ENCODE measurements at regions not wholly inside any gene's neighbourhood (a gene's known extent, or its start where the extent isn't known, plus 50 kb on each side); places are given as distances from the start of the nearest gene placed in this dataset.

DNA sequence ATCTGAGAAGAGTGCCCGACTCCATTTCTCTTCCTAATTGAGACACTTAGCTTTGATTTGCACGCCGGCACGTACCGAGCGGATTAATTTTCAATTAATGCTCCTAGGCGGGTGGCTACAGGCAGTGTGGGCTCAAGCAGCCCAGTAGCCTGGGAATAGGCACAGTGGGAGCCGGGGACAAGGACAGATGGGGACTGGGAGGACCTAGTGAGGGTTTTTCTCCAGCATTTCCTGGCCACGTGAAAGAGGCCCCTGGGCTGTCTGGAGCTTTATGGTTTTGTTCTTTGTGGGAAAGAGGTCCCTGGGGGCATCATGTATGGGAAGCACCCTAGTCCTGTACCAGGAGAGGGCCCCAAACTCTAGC lies 78.6 kb upstream of the CSF3R start:
- H3K9me3 ChIP-seq (ENCODE audit: control insufficient read depth, low read length), result no peaks in the 10 kb centered on the region
- H3K4me3 ChIP-seq (ENCODE audit: insufficient read depth, low read depth, low read length), result no peak overlapping the region
- H3K27ac ChIP-seq (ENCODE audit: insufficient read depth, low read depth, low read length, poor library complexity, severe bottlenecking), result no peak overlapping the region
- WGBS, 2 experiments, result 94 to 95% methylated on average over 9 of the region's 9 CpGs
- no peaks in the 10 kb centered on the region for H3K27me3 ChIP-seq (ENCODE audit: control insufficient read depth, insufficient read depth, low read length, poor library complexity, severe bottlenecking)
- H3K36me3 ChIP-seq (ENCODE audit: control insufficient read depth, insufficient read depth, low read length), result no peaks in the 10 kb centered on the region
- H3K4me1 ChIP-seq (ENCODE audit: control insufficient read depth, insufficient read depth, low read length), result no peaks in the 10 kb centered on the region

DNA sequence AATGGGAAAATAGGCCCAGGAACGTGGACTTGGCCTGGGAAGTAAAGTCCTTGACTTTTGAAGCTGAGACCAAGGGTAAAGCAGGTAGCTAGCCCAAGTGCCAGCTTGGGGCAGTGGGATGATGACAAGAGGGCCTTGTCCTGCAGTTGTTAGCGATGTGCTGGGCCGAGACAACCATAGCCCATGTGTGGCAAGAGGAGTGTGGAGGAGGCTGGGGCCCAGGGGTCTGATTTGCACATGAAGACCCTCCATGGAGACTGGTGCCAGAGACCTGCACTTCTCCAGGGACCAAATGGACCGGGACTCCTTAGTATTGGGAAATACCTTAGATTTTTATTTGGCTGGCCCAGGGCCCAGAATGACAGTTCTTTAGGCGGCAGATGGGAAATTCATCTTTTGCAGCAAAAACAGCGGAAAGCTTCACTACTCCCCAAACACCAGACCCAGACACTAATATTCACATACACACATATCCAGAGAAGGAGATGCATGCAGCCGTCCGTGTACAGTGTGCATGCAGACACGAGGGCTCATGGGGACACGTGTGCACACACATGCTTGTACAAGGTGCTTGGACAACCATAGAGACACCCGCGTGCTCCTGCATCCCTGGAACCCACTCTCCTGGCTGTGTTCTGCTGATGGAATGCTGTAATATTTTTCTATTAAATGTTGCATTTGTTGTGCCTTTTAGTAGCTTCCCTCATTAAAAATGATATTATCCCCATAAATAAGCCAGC lies 78.1 kb upstream of the CSF3R start:
- H3K4me1 ChIP-seq (ENCODE audit: control insufficient read depth, insufficient read depth, low read length), result no peaks in the 10 kb centered on the region
- WGBS, 2 experiments, result 93 to 95% methylated on average over 12 of the region's 12 CpGs
- no peak overlapping the region for H3K4me3 ChIP-seq (ENCODE audit: insufficient read depth, low read depth, low read length)
- H3K27me3 ChIP-seq (ENCODE audit: control insufficient read depth, insufficient read depth, low read length, poor library complexity, severe bottlenecking), result no peaks in the 10 kb centered on the region
- no peaks in the 10 kb centered on the region for H3K9me3 ChIP-seq (ENCODE audit: control insufficient read depth, low read length)
- H3K27ac ChIP-seq (ENCODE audit: insufficient read depth, low read depth, low read length, poor library complexity, severe bottlenecking), result no peak overlapping the region
- H3K36me3 ChIP-seq (ENCODE audit: control insufficient read depth, insufficient read depth, low read length), result no peaks in the 10 kb centered on the region

DNA sequence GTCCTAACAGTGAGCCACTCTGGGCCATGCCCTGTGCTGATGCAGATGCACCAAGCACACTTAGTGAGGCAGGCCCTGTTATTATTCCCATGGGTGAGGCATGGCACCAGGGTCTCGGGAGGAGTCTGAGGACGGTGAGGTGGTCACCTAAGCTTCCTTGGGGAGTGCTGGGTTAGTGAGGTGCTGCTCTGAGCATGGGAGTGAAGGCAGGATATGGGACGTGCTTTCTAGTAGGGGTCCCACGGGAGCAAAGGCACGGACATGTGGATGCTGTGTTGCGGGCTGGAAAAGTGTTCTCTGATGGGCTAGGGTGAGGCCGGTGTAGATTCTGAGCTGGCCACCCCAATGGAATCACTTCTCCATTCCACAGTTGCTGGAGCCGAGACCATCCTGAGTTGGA lies 77.5 kb upstream of the CSF3R start:
- no peaks in the 10 kb centered on the region for H3K9me3 ChIP-seq (ENCODE audit: control insufficient read depth, low read length)
- no peaks in the 10 kb centered on the region for H3K4me1 ChIP-seq (ENCODE audit: control insufficient read depth, insufficient read depth, low read length)
- no peaks in the 10 kb centered on the region for H3K27me3 ChIP-seq (ENCODE audit: control insufficient read depth, insufficient read depth, low read length, poor library complexity, severe bottlenecking)
- WGBS, 2 experiments, result 93 to 95% methylated on average over 8 of the region's 8 CpGs
- no peak overlapping the region for H3K27ac ChIP-seq (ENCODE audit: insufficient read depth, low read depth, low read length, poor library complexity, severe bottlenecking)
- H3K4me3 ChIP-seq (ENCODE audit: insufficient read depth, low read depth, low read length), result no peak overlapping the region
- H3K36me3 ChIP-seq (ENCODE audit: control insufficient read depth, insufficient read depth, low read length), result no peaks in the 10 kb centered on the region

DNA sequence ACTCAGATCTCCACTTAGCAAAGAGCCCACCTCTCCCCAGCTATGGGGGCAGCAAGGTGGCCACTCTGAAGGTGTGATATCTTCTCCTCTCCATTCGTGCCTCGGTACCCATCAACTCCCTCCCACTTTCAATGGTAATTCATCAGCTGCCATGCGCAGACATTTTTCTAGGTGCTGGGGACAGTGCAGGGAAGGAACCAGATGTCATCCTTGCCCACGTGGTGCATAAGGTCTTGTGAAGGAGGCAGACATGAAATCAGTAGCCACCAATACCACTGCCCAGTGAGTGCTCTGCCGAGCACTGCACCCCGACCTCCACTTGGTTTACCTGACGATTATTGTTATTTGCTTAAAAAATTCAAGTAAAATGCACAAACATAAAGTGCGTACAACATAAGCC lies 76.3 kb upstream of the CSF3R start:
- H3K4me1 ChIP-seq (ENCODE audit: control insufficient read depth, insufficient read depth, low read length), result no peaks in the 10 kb centered on the region
- no peaks in the 10 kb centered on the region for H3K36me3 ChIP-seq (ENCODE audit: control insufficient read depth, insufficient read depth, low read length)
- WGBS, 2 experiments, result 85 to 87% methylated on average over 8 of the region's 8 CpGs
- H3K4me3 ChIP-seq (ENCODE audit: insufficient read depth, low read depth, low read length), result no peak overlapping the region
- no peak overlapping the region for H3K27ac ChIP-seq (ENCODE audit: insufficient read depth, low read depth, low read length, poor library complexity, severe bottlenecking)
- no peaks in the 10 kb centered on the region for H3K27me3 ChIP-seq (ENCODE audit: control insufficient read depth, insufficient read depth, low read length, poor library complexity, severe bottlenecking)
- no peaks in the 10 kb centered on the region for H3K9me3 ChIP-seq (ENCODE audit: control insufficient read depth, low read length)

DNA sequence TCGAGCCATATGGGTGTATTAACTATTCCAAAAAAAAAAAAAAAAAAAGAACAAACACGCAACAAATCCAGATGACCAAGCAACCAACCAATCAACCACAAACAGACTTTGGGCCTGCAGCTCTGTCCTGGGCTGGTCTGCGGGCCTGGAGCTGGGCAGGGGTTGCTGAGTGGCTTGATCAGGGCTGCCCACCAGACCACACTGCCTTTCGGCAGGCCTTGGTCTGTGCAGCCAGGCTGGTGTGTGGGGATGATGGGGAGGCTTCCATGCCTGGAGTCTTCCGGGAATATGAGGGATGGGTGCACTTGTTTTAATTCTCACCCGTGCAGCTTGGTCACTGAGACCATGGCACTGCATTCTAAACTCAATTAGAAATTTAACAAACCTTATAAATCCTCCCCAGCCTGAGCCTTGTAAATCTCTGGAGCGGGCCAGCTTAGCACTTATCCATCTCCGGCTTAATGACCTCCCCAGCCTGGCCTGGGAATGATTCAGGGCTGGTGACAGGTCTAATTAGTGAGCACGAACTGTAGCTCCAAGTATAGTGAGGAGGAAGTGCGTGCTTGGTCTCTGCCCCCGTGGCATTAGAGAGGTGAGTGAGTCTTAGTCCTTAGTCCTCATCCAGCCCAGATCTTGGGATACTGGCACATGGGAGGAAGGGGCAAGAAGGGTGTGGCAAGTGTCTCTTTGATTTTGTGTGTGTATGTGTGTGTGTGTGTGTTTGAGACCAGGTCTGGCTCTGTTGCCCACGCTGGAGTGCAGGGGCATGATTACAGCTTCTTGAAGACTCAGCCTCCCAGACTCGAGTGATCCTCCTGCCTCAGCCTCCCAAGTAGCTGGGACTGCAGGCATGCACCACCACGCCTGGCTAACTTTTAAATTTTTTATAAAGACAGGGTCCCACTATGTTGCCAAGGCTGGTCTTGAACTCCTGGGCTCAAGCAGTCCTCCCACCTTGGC lies 74.6 kb upstream of the CSF3R start:
- Histone ChIP-seq H3K36me3 (ENCODE audit: control insufficient read depth, insufficient read depth, low read length) (no peaks in the 10 kb centered on the region), H3K4me1 (ENCODE audit: control insufficient read depth, insufficient read depth, low read length) (no peaks in the 10 kb centered on the region), H3K4me3 (ENCODE audit: insufficient read depth, low read depth, low read length) (no peak overlapping the region), H3K9me3 (ENCODE audit: control insufficient read depth, low read length) (no peaks in the 10 kb centered on the region), H3K27ac (ENCODE audit: insufficient read depth, low read depth, low read length, poor library complexity, severe bottlenecking) (no peak overlapping the region), H3K27me3 (ENCODE audit: control insufficient read depth, insufficient read depth, low read length, poor library complexity, severe bottlenecking) (peaks cover 12% of the 10 kb centered on the region)
- 84 to 87% methylated on average over 12 to 14 of the region's 14 CpGs for WGBS, 2 experiments

DNA sequence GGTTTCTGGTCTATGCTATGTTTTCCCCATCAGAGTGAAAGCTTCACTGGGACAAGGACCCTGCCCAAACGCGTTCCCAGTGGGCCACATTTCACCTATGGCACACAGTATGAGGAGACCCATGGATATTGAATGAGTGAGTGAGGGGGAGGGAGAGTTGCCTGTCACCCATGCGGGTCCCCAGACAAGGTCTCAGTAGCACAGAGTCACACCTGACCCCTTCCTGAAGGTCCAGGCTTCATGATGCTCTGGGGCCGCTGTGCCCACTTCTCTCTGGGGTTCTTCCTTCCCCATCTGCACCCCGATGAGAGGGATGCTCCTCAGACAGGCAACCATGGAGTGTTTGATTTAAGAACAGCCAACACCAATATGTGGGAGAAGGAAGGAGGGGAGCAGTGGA lies 72.3 kb upstream of the CSF3R start:
- Histone ChIP-seq H3K9me3 (ENCODE audit: control insufficient read depth, low read length) (no peaks in the 10 kb centered on the region), H3K36me3 (ENCODE audit: control insufficient read depth, insufficient read depth, low read length) (no peaks in the 10 kb centered on the region), H3K27ac (ENCODE audit: insufficient read depth, low read depth, low read length, poor library complexity, severe bottlenecking) (no peak overlapping the region), H3K4me1 (ENCODE audit: control insufficient read depth, insufficient read depth, low read length) (no peaks in the 10 kb centered on the region), H3K27me3 (ENCODE audit: control insufficient read depth, insufficient read depth, low read length, poor library complexity, severe bottlenecking) (peaks cover 20% of the 10 kb centered on the region), H3K4me3 (ENCODE audit: insufficient read depth, low read depth, low read length) (no peak overlapping the region)
- WGBS, 2 experiments, result 84 to 90% methylated on average over 5 of the region's 5 CpGs

DNA sequence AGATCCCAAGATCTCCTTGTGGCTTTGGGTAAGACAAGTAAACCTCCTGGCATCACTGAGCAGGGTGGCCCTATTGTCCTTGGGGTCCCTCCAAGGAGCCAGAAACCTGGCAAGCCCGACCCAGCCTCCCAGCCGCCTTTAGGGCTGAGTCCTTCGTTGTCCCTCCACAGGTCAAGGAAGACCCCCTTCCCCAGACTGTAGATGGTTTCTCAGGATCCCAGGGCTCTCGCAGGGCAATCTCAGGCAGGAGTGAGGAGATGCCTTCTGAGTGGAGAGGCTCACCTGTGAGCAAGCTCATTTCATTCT lies 71.6 kb upstream of the CSF3R start:
- no peaks in the 10 kb centered on the region for H3K36me3 ChIP-seq (ENCODE audit: control insufficient read depth, insufficient read depth, low read length)
- no peak overlapping the region for H3K4me3 ChIP-seq (ENCODE audit: insufficient read depth, low read depth, low read length)
- no peaks in the 10 kb centered on the region for H3K9me3 ChIP-seq (ENCODE audit: control insufficient read depth, low read length)
- H3K4me1 ChIP-seq (ENCODE audit: control insufficient read depth, insufficient read depth, low read length), result no peaks in the 10 kb centered on the region
- 81 to 85% methylated on average over 4 of the region's 4 CpGs for WGBS, 2 experiments
- H3K27ac ChIP-seq (ENCODE audit: insufficient read depth, low read depth, low read length, poor library complexity, severe bottlenecking), result no peak overlapping the region
- H3K27me3 ChIP-seq (ENCODE audit: control insufficient read depth, insufficient read depth, low read length, poor library complexity, severe bottlenecking), result peaks cover 20% of the 10 kb centered on the region

DNA sequence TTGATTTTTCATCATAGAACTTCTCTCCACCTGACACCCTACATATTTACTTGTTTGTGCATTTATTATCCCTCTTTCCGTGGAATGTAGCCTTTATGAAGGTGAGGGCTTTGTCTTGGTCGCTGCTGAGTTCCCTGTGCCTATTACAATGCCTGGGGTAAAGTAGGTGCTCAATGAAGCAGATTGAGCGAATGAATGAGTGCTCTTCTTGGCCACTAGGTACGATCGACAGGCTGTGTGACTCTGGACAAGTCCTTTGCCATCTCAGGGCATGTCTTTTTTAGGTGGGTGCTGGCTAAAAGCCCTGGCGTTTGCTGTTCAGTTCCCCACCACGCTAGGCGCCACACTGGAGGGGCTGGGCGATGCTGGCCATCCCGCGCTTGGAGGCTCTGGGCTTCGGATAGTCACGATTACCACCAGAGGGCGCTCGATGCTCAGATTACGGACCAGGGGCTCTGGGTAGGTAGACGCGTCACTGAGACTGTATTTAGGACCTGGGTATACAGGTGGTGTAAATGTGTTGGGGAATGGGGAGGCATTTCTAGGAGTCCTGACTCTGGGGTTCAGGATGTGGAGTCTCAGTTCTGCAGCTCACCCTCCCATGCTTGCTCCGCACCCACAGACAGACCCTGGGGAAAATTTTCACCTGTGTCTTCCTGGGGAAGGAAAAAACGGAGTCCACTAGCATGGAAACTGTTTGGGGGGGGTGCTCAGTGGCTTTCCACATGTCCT lies 71.0 kb upstream of the CSF3R start:
- Histone ChIP-seq H3K9me3 (ENCODE audit: control insufficient read depth, low read length) (no peaks in the 10 kb centered on the region), H3K4me3 (ENCODE audit: insufficient read depth, low read depth, low read length) (no peak overlapping the region), H3K27me3 (ENCODE audit: control insufficient read depth, insufficient read depth, low read length, poor library complexity, severe bottlenecking) (peaks cover 20% of the 10 kb centered on the region), H3K27ac (ENCODE audit: insufficient read depth, low read depth, low read length, poor library complexity, severe bottlenecking) (no peak overlapping the region), H3K36me3 (ENCODE audit: control insufficient read depth, insufficient read depth, low read length) (no peaks in the 10 kb centered on the region), H3K4me1 (ENCODE audit: control insufficient read depth, insufficient read depth, low read length) (no peaks in the 10 kb centered on the region)
- 25 to 27% methylated on average over 20 of the region's 20 CpGs for WGBS, 2 experiments

DNA sequence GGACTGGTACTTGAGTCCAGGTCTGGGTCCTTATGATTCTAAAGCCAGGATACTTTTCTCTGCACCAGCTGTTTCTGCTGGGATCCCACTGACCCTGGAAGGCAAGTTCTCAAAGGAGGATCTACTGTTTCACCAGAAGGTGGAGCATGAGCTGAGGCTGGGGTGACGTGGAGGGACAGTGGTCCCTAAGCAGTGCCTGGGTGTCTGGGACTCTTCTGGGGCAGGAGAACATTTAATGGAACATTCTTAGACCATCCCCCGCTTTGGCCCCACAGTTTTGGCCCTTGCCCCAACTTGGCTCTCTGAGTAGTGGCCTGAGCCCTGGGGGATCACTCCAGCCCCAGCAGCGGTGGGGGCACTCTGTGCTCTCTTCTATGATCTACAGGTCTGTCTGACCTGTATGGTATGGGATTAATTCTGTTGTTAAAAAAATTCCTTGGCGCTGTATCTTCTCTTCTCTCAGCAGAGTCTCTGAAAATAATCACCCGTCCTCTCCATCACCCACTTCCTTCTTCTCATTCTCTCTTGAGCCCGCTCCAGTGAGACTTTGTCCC lies 60.3 kb upstream of the CSF3R start:
- H3K9me3 ChIP-seq (ENCODE audit: control insufficient read depth, low read length), result no peaks in the 10 kb centered on the region
- H3K27me3 ChIP-seq (ENCODE audit: control insufficient read depth, insufficient read depth, low read length, poor library complexity, severe bottlenecking), result peaks cover 1% of the 10 kb centered on the region
- no peaks in the 10 kb centered on the region for H3K4me1 ChIP-seq (ENCODE audit: control insufficient read depth, insufficient read depth, low read length)
- 58 to 59% methylated on average over 5 to 6 of the region's 6 CpGs for whole genome bisulfite sequencing, 2 experiments
- H3K4me3 ChIP-seq (ENCODE audit: insufficient read depth, low read depth, low read length), result no peak overlapping the region
- H3K27ac ChIP-seq (ENCODE audit: insufficient read depth, low read depth, low read length, poor library complexity, severe bottlenecking), result no peak overlapping the region
- no peaks in the 10 kb centered on the region for H3K36me3 ChIP-seq (ENCODE audit: control insufficient read depth, insufficient read depth, low read length)
